ENCODE measurements at regions not wholly inside any gene's neighbourhood (a gene's known extent, or its start where the extent isn't known, plus 50 kb on each side); places are given as distances from the start of the nearest gene placed in this dataset.
"Not testable (repeated sequence)": the region's sequence is repeated elsewhere in the genome, so short reads cannot be mapped to it uniquely, and the experiment has no call there.

GRCh38 chr6:126914801-126915200 is 203.7 kb upstream of the RSPO3 start:
- FAIRE-seq: no peak

- FAIRE-seq: no peak
Measured at GRCh38 chr6:126919947-126920346, 198.5 kb upstream of the RSPO3 start.

- FAIRE-seq: no peak
Measured at GRCh38 chr6:126923807-126924206, 194.7 kb upstream of the RSPO3 start.

- no peak for FAIRE-seq
Measured at GRCh38 chr6:126926926-126927325, 191.5 kb upstream of the RSPO3 start.

- no peak for FAIRE-seq
Measured at GRCh38 chr6:126927841-126928240, 190.6 kb upstream of the RSPO3 start.

GRCh38 chr6:126937426-126937825 is 181.0 kb upstream of the RSPO3 start:
- FAIRE-seq: no peak

GRCh38 chr6:126939784-126940183 is 178.7 kb upstream of the RSPO3 start:
- FAIRE-seq: no peak

- FAIRE-seq: no peak
Measured at GRCh38 chr6:126941751-126942150, 176.7 kb upstream of the RSPO3 start.

- no peak for FAIRE-seq
Measured at GRCh38 chr6:126944512-126944911, 174.0 kb upstream of the RSPO3 start.

- FAIRE-seq: no peak
Measured at GRCh38 chr6:126945150-126945685, 173.3 kb upstream of the RSPO3 start.

- no peak for FAIRE-seq
Measured at GRCh38 chr6:126945812-126946360, 172.6 kb upstream of the RSPO3 start.

- no peak for FAIRE-seq
Measured at GRCh38 chr6:126947070-126947469, 171.4 kb upstream of the RSPO3 start.

GRCh38 chr6:126949786-126950185 is 168.7 kb upstream of the RSPO3 start:
- no peak for FAIRE-seq

- no peak for FAIRE-seq
Measured at GRCh38 chr6:126955621-126956020, 162.8 kb upstream of the RSPO3 start.

- no peak for FAIRE-seq
Measured at GRCh38 chr6:126957721-126958120, 160.8 kb upstream of the RSPO3 start.

- FAIRE-seq: no peak
Measured at GRCh38 chr6:126959765-126960164, 158.7 kb upstream of the RSPO3 start.

GRCh38 chr6:126963077-126963809 is 155.2 kb upstream of the RSPO3 start:
- no peak for FAIRE-seq

GRCh38 chr6:126967296-126968005 is 151.0 kb upstream of the RSPO3 start:
- FAIRE-seq: no peak

- no peak for FAIRE-seq
Measured at GRCh38 chr6:126976253-126976797, 142.1 kb upstream of the RSPO3 start.

GRCh38 chr6:126983779-126984178 is 134.7 kb upstream of the RSPO3 start:
- FAIRE-seq: no peak

GRCh38 chr6:126988125-126988524 is 130.3 kb upstream of the RSPO3 start:
- FAIRE-seq: not testable (repeated sequence)

GRCh38 chr6:127000631-127001030 is 117.8 kb upstream of the RSPO3 start:
- FAIRE-seq: no peak

- FAIRE-seq: no peak
Measured at GRCh38 chr6:127013865-127014264, 104.6 kb upstream of the RSPO3 start.

- no peak for FAIRE-seq
Measured at GRCh38 chr6:127015858-127016257, 102.6 kb upstream of the RSPO3 start.

Data from colon (tissue), 2 donors.